Ovary (tissue), 3 donors: ENCODE measurements at regions not wholly inside any gene's neighbourhood (a gene's known extent, or its start where the extent isn't known, plus 50 kb on each side); places are given as distances from the start of the nearest gene placed in this dataset.

ENCODE experiments used
- POLR2A ChIP-seq: fragments of 450-650 bp; IDR thresholded peaks from one replicate; pipeline ENCODE4 v1.6.1; 2017; ENCODE audit warnings: antibody characterized with exemption, mild to moderate bottlenecking, moderate library complexity
- TF ChIP-seq, protein P1 (sequence below), 3 donors: fragments of 450-650 bp in 2 of 3; fragments of 200-600 bp in 1 of 3; IDR thresholded peaks; one replicate each; pipeline versions ENCODE4 v1.5.1 to v1.8.0; 2016 to 2022; ENCODE audit warnings: antibody characterized with exemption in 3 of 3, mild to moderate bottlenecking in 1 of 3
- donor health status: DM: no; HTN: no; CAD: no.

DNA sequence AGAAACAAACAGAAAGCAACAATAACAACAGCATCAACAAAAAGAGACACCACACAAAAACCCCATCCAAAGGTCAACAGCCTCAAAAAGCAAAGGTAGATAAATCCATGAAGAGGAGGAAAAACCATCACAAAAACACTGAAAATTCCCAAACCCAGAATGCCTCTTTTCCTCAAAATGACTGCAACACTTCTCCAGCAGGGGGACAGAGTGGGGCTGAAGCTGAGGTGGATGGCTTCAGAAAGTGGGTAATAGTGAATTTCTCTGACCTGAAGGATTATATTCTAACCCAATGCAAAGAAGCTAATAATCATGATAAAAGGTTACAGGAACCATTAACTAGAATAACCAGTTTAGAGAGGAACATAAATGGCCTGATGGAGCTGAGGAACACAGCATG is 888.2 kb downstream of the RAB28 start:
- TF ChIP-seq, protein P1, sequence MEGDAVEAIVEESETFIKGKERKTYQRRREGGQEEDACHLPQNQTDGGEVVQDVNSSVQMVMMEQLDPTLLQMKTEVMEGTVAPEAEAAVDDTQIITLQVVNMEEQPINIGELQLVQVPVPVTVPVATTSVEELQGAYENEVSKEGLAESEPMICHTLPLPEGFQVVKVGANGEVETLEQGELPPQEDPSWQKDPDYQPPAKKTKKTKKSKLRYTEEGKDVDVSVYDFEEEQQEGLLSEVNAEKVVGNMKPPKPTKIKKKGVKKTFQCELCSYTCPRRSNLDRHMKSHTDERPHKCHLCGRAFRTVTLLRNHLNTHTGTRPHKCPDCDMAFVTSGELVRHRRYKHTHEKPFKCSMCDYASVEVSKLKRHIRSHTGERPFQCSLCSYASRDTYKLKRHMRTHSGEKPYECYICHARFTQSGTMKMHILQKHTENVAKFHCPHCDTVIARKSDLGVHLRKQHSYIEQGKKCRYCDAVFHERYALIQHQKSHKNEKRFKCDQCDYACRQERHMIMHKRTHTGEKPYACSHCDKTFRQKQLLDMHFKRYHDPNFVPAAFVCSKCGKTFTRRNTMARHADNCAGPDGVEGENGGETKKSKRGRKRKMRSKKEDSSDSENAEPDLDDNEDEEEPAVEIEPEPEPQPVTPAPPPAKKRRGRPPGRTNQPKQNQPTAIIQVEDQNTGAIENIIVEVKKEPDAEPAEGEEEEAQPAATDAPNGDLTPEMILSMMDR (IDR thresholded peaks at IDR 0.05): no peak
- no peak for TF ChIP-seq POLR2A
